ENCODE measurements at regions not wholly inside any gene's neighbourhood (a gene's known extent, or its start where the extent isn't known, plus 50 kb on each side); places are given as distances from the start of the nearest gene placed in this dataset.
"Not testable (repeated sequence)": the region's sequence is repeated elsewhere in the genome, so short reads cannot be mapped to it uniquely, and the experiment has no call there.

DNA sequence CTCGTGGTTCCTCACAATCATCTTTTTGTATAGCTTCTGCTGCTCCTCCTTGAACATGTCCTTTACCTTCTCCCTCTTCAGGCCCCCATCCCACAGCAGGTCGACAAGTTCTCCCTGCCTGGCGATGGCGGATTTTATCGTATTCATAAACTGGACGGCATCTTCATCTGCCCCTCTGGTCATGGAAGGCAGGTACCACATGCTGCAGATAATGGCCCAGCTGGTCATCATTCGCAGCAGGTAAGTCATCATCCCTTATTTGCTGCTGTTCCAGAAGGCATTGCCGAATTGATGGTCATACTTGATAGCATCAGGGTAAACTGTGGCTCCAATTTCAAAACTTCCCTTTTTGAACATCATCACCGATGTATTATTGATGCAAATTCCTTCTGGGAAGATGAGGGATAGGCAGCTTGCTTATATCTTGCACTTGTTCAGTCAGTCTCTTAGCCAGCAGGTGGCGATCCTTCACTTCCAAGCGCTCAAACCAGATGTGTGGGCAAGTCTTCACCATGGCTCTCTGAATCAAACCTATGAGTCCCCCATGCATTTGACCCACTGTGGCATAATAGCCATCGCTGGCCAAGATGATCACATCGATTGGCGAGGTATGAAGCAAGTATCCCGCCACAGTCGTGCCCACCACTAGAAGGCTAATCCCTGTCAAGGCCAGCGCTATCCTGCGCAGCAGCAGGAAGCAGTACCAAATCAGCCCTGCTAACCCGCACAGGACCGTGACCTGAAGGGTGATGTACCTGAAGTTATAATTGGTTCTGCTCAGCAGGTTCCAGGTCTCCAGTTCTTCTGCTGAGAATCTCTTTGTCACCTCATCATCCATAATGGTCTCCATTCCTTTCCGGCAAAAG, 381.5 kb upstream of the STXBP6 start:
- no peak for DNase-seq

DNA sequence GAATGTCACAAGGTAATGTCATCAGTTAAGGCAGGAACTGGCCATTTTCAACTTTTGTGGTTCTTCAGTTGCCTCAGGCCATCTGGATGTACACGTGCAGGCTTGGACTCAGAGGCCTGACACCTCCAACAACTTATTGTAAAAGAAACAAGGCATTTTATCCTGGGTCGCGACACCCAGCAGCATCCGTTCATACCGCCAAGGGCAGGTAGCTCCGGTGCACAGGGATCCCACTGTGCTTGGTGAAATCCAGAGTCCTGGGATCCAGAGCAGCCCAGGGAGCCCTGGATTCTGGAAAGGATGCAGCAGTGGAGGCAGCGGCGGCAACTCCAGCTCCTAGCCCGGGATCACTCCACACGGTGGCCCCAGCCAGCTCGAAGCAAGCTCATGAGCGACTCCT, 380.9 kb upstream of the STXBP6 start:
- no peak for DNase-seq

DNA sequence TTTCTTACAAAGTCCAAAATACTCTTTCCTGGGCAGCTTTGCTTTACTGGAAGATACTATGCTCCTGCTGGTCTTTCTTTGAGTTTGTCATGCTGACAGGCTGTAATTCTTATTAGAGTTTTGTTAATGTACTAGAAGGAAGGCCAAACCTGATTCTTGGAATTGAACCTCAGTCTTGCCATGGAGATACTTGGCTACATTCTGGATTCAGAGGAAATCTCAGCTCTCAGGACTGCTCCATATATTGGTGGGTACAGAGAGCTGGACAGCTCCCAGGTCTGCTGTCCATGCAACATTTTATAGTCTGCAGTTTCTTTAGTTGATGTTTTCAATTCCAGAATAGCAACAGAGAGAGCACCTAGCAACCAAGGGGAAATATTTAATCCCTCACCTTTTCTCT, 363.1 kb upstream of the STXBP6 start:
- no peak for DNase-seq

DNA sequence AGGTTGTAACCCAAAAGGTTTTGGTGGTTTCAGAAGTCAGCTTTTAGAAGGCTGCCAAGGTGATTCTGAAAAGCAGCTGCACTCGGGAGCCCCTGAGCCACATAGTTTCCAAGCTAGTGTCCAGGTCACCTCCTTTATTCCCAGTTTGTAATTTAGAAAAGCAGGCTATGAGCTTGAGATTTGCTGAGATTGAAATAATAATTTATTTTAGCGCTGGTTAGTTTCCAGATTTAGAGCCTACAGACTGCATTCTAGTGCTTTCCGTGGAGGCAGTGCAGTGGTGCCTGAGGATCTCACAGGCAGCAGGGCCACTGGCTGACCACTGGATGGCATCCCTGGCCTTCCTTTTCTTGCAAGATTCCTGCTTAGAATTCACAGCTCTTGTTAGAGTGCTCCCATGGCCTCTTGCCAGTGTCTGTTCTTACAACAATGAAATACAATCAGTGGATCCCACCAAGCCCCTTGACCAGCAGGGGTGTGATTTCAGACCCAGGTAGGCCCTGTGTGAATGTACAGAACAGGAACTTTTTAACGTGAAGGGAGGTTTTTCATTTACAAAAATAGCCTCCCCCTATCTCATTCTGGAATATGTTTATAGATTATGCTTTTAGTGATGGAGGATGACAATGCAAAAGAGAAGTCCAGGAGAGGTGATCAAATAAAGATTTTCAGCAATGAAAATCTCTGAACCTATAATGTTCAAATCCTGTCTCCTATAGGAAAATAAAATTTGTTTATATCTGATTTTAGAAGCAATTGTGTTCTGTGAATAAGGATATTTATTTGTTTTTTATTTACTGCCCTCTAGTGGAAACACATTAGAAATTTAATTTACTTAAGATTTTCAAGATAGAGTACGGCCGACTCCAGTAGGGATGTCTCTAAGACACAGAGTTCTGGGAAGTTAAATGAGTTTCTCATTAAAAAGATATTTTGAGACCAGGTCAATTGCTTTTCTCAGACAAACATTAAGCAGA, 362.1 kb upstream of the STXBP6 start:
- DNase-seq, result no peak

DNA sequence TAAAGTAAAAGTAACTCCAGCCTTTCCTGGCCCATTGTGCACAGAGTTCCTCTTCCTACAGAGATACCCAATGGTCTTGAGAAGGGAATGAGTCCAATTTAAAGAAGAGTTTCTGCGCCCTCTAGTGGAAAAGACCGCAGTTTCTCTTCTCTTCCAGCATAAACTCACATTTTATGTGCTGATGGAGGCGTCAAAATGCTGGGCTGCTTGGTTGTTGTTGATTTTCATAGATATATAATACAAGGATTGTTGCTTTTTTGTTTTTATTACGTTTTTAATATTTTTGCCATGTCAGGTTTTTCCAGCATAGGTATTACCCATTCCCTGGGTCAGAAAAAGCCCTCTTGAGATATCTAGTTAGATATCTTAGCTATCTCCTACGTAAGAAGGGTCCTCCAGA, 356.9 kb upstream of the STXBP6 start:
- peak in 1 of 2 donors; percentile 7 for DNase-seq

DNA sequence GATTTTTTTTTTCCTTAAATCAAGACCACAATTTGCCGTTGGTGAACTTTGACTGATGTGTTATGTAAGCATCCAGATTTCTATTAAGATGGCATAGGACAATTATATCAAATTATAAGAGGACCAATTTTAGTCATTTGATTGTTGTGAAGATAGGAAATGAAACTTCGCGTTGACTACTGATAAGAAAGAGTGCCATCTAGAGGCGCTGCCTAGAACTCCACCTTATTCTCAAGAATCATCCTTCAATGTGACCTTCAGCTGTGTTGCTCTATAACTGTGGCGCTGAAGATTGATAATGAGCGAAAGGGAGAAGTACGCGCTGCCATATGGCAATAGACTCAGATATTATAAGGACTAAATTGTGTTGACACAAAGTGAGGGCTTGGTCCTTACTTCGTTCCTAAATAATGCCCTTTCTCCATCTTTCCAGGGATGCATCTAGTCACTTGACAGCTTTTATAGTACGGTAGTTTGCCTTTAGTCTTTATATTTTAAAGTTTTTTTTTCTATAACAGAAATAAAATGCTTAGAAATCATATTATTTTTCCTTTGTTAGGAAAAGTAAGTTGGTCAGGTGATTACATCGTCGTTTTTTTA, 350.8 kb upstream of the STXBP6 start:
- DNase-seq, result peak; percentile 14 to 20

DNA sequence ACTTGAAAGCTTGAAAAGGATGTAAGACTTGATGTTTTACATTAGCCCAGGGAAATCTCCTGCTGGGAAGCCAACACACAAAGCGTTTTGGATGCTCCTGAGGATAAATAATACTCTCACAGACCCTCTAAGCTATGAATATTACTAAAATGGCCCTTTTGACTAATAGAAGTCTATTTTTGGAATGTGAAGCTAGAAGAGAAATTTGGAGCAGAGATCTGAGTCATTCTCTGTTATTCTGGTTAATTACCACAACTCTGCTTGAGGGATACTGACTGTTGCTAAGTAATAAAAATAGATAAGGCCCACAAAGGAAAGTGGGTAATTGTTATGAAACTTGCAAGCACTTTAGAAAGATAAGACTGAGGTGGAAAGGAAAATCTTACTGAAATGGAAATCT, 346.2 kb upstream of the STXBP6 start:
- DNase-seq, result no peak

DNA sequence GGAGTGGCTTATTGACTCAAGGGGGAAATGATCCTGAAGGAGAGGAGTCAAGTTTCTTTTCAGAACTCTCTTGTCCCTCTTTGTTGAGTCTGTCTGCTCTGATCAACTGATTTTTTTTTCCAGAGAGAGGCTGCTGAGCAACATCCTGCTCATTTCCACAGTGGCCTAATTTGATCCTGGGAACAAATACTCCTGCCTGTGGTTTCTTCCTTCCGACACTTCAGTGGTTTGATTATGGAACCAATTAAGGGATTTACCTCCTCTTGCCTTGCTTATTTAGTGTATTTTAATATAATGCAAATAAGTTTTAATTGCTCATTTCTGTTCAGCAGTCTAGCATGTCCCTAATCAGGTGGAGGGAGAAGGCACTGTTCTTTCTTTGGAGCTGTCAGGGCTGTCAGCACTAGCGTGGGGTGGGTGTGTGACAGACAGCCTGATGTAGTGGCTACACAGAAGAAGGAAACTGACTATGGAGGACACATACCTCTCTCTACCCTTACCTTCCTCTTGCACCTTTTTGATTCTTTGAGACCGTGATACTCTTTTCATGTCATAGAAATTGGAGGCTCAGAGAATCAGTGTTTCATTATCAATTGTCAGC, 344.9 kb upstream of the STXBP6 start:
- DNase-seq, result no peak

DNA sequence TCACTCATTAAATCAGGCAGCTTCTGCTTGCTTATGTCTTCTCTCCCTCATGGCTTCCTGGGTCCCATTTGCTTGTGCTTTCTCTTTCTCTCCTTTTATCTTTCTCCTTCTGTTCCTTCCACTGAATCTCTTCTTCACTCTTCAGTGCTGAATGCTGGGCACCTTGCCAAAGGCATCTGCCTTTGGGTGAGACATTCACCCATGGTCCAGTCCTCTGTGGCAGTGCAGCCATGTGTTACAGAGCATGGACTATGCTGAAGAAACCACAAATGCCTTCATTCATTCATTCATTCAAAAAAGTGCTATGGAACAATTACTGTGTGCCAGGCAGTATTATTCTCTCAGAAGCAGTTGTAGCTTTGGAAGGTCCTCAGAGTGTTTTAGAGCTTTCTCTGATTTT, 344.4 kb upstream of the STXBP6 start:
- DNase-seq, result no peak

DNA sequence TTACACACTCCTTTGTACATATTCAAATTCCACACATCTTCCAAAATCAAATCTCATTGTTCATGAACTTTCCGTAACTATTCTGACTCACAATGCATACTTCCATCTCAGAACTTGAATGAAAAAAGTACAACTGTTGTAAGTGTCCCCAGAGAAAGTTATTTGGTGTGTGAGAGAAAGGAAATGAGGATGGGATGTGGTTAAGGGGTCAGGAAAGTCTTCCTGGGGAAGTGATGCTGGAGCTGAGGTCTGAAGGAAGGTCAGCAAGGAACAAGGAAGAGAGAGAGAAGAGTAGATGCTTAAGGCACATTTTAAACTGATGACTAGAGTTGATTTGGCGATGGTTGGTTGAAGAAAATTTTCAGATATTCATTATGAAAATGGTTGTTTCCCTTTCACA, 340.0 kb upstream of the STXBP6 start:
- DNase-seq, result no peak

DNA sequence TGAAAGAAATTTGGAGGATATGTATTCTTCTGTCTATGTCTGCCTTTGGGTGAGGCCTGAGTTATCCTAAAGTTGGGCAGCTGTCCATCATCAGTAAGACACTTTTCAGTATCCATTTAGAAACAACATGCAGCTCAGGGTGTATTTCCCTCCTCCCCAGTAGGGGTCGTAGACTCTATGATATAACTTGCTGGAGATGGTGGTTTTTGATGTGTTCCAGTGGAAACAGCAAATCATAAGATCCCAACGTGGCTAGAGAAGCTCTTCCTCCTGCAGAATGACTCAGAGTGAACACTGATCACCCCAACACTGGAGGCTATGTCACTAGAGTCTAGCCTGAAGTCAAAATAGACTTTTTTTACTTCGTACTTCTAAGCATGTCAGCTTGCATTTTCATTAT, 331.6 kb upstream of the STXBP6 start:
- no peak for DNase-seq

DNA sequence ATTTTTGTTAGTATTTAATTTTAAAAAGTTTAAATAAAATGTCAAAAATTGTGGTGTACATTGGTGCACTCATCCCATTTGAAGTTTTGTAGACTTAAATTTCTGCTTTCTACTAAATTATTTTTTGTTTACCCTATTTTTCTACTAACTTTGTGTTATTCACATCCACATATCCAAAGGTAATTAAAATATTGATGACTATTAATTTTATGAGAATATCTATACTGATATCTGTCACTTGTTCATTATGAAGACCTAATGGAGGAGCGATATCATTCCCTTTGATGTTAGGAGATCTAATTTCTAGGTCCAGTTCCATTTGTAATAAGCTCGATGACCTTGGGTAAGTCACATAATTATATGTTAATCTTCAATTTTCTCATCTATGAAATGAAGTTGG, 325.7 kb upstream of the STXBP6 start:
- DNase-seq, result no peak

DNA sequence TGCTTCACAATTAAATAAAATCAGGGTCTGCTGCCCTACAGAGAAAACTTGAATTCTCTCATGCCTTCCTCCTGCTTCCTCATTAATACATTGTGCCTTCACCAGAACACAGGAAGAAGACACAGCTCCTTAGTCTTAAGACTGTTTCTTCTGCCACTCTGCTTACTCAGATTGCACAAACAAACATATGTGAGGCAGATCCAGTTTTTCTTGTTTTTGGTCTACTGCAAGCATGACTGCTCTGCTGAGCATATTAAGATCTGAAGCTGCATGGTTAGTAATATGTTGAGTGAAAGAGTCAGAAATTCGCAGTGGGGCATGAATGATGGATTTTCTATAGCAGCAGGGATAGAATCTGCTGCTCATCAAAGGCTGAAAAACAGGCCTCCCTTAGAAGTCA, 321.1 kb upstream of the STXBP6 start:
- no peak for DNase-seq

DNA sequence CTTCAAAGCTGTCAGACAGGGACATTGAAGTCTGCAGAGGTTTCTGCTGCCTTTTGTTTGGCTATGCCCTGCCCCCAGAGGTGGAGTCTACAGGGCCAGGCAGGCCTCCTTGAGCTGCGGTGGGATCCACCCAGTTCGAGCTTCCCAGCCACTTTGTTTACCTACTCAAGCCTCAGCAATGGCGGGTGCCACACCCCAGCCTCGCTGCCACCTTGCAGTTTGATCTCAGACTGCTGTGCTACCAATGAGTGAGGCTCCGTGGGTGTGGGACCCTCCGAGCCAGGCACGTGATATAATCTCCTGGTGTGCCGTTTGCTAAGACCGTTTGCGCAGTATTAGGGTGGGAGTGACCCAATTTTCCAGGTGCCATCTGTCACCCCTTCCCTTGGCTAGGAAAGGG, 320.1 kb upstream of the STXBP6 start:
- DNase-seq, result not testable (repeated sequence)

DNA sequence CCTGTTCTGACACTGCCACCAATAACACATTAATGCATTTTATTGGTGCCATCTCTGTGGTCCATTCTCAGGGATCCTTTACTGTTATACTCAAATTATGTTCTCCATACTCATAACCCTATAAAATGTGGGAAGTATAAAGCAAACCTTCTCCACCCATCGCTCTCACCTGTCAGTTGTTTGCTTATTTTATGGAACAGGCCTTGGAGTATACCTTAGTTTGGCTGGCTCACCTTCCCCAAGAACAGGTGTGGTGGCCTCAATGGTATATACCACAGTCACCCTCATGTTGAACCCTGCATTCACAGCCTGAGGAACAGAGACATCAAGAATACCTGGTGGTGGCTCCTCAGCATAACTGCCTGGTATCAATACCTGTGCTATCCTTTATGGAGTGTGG, 308.4 kb upstream of the STXBP6 start:
- no peak for DNase-seq

DNA sequence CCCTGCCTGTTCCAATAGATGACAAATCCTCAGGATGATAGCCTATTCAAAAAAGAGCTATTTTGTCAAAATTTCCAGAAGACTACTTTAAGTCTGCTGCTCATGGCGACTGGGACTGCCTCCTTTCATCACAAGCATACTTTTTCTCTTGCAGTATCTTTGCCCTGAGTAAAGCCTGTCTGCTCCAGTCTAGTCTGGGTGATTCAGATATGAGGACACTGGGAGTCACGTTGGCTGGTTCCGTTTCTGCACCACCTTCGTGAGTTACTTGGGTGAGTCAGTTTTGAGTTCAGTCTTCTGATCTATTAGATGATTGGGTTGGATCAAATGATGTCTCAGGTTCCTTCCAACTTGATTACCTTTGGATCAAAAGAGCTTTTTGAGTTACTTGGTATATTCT, 301.3 kb upstream of the STXBP6 start:
- no peak for DNase-seq

DNA sequence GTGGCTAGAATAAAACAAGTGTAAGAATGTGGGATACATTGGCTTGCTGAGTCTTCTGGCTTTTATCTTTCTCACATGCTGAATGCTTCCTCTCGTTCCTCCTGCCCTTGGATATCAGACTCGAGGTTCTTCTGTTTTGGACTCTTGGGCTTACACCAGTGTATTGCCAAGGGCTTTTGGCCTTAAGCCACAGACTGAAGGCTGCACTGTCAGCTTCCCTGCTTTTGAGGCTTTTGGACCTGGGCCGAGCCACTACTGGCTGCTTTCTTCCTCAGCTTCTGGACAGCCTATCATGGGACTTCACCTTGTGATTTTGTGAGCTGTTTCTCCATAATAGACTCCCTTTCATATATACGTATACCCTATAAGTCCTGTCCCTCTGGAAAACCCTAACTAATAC, 300.9 kb upstream of the STXBP6 start:
- DNase-seq, result no peak

DNA sequence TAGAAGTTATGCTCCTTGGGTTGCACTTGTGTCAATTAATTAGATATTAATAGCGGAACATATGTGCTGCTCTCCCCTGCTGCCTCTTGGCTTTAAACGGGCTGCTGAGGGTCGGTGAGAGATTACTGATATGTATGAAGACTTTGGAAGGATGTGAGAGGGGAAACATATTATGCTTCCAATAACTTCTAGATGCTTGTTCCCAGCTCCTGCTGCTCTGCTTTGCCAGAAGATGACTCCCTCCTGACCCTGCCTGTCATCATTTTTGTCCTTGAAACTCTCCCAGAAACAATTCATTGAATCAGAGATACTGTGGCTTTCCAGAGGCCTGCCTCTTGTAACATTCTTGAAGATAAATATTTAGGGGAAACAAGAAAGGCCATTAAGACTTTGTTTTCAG, 300.1 kb upstream of the STXBP6 start:
- DNase-seq, result no peak

DNA sequence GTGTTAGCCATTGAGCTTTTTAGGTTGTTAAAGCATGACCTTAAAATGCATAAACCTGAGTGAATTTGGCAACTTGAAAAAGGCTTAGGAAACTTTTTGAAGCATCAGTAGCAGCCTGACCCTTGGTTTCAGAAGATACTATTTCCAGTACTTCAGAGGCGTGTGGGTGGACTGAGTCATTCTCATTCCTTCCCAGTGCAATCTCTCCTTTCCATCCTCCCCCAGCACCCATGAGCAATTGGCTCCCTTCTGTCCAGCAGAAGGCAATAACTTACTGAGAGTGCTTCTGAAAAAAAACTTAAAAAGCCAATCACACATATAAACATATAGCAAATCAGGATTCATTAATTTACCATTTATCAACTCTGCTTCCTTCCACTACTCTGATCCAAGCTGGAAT, 299.3 kb upstream of the STXBP6 start:
- no peak for DNase-seq

DNA sequence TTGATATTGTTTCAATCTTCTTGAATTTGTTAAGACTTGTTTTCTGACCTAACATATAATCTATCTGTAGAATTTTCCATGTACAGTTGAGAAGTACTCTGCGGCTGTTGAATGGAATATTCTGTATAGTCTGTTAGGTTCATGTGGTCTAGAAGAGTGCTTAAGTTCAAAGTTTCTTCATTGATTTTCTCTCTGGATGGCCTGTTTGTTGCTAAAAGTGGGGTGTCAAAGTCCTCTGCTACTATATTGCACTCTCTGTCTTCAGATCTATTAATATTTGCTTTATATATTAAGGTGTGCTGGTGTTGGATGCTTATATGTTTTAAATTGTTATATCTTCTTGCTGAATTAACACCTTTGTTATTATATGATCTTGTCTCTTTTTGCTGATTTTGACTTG, 290.9 kb upstream of the STXBP6 start:
- DNase-seq, result no peak

DNA sequence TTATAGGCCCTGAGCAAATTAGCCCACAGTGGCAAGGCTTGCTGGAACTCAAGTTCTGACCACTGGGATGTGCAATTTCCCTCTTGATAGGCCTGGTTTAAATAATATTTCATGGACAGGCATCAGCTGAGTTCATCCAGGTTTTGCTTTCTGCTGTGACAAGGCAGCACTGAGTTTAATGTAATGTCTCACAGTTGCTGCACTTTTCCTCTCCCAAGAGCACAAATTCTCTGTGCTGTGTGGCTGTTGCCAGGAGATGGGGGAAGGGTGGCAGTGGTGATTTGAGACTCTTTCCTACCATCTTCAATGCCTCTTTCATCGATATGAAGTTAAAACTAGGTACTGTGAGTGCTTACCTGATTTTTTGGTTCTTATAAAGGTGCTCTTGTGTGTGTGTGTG, 272.8 kb upstream of the STXBP6 start:
- DNase-seq, result no peak

DNA sequence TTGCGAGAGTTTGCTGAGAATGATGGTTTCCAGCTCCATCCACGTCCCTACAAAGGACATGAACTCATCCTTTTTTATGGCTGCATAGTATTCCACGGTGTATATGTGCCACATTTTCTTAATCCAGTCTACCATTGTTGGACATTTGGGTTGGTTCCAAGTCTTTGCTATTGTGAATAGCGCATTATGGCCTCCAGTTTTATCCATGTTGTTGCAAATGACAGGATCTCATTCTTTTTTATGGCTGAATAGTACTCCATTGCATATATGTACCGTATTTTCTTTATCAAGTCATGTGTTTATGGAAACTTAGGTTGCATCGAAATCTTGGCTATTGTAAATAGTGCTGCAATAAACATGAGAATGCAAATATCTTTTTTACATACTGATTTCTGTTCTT, 266.1 kb upstream of the STXBP6 start:
- DNase-seq, result not testable (repeated sequence)

DNA sequence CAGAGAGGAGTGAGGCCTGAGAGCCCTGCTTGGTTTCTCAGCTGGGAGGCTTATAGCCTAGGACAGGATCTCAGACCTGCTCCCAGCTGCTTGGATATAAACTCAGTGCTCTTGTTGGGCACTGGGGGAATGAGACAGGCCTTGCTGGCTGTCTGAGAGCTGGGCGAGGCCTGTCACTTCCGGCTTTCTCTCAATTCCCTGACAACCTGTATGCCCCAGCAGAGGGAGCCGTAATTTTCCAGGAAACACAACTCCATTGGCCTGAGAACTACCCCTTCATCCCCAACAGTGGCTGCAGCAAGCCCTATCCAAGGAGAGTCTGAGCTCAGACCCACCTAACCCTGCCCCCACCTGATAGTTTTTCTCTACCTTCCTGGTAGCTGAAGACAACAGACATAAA, 258.3 kb upstream of the STXBP6 start:
- DNase-seq, result no peak

Data from stimulated activated CD4-positive, alpha-beta T cell treated with anti-CD3 and anti-CD28 coated beads, Interleukin-2, amount 100 ng/mL, for 48 hours (primary cell).